Choroid plexus epithelial cell (primary cell): ENCODE measurements at regions not wholly inside any gene's neighbourhood (a gene's known extent, or its start where the extent isn't known, plus 50 kb on each side); places are given as distances from the start of the nearest gene placed in this dataset.

Experiments used
- DNase-seq: peaks from one replicate; pipeline ENCODE4 v3.0.0-alpha.2; 2010; ENCODE audit warnings: low read depth
- H3K4me3 ChIP-seq: 2 replicates; pipeline ENCODE4 v1.5.1; 2011; ENCODE audit warnings: low read depth, mild to moderate bottlenecking, control low read depth, low read length, moderate library complexity
- CTCF ChIP-seq: conservative IDR thresholded peaks from 2 replicates; pipeline ENCODE4 v1.5.1; 2011; ENCODE audit warnings: low read depth, mild to moderate bottlenecking, control low read depth, inconsistent platforms, low read length, moderate library complexity

GRCh38 chr6:132868057-132868456, 53.7 kb downstream of the RPS12 start:
- no peak overlapping the region for H3K4me3 ChIP-seq
- no peak for TF ChIP-seq CTCF
- no peak for DNase-seq

DNA sequence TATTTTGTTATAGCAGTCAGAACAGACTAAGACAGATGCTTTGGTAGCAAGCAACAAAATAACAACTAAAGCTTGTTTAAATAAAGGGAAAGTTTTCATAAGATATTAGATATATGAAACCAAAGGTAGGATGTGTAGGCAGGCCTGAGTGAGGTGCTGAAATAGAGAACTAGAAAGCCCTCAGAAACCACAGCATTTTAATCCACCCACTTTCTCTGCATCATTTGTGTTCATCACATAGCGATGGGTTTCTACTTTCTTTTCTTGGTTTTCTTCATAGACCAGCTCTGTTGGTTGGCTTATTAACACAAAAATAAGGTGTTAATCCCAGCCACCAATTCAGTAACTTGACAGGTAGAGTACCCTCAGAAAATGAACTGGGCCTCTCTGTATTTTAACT, 58.6 kb downstream of the RPS12 start:
- no peak overlapping the region for H3K4me3 ChIP-seq
- TF ChIP-seq CTCF = no peak
- no peak for DNase-seq

- no peak for DNase-seq
- no peak overlapping the region for H3K4me3 ChIP-seq
- TF ChIP-seq CTCF = no peak
Measured at GRCh38 chr6:132877003-132877402, 62.6 kb downstream of the RPS12 start.

- peak; percentile 52 for DNase-seq
- TF ChIP-seq CTCF = no peak
- no peak overlapping the region for H3K4me3 ChIP-seq
Measured at GRCh38 chr6:132887204-132887603, 72.8 kb downstream of the RPS12 start.

DNA sequence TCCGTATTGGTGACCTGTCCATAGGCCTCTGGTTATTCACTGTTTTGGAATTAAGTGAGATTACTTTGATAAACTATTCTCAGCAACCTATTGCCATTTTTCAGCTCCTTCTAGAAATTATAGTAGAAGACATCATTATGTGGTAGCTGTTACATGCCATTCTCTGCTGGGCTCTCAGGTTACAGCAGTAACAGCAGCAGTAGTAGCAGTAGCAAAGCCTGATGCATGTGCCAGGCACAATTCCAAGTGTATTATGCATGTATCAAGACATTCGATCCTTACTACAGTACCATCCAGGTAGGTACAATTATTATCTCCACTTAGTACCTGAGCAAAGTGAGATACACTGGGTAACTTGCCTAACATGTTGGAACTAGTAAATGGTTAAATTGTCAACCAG, 74.3 kb downstream of the RPS12 start:
- peak; percentile 67 for DNase-seq
- H3K4me3 ChIP-seq = no peak overlapping the region
- TF ChIP-seq CTCF = no peak

GRCh38 chr6:132892929-132893771, 78.8 kb downstream of the RPS12 start:
- no peak for DNase-seq
- H3K4me3 ChIP-seq = no peak overlapping the region
- no peak for TF ChIP-seq CTCF
